HTR-8/SVneo (cell line): ENCODE measurements at regions not wholly inside any gene's neighbourhood (a gene's known extent, or its start where the extent isn't known, plus 50 kb on each side); places are given as distances from the start of the nearest gene placed in this dataset.
"Not testable (repeated sequence)": the region's sequence is repeated elsewhere in the genome, so short reads cannot be mapped to it uniquely, and the experiment has no call there.

Experiments used
- DNase-seq: peaks from one replicate; pipeline ENCODE4 v3.0.0; 2011; ENCODE audit warnings: low spot score, mixed read lengths; ENCODE audit not compliant: insufficient read length
- FAIRE-seq: peaks from 2 replicates; lab custom pipeline; 2011; peaks lifted over from hg19 to GRCh38; lab: Jason Lieb, UNC

- FAIRE-seq (no peak), DNase-seq (no peak)
Measured at GRCh38 chr16:5231246-5231759, 133.7 kb upstream of the EEF2KMT start.

- FAIRE-seq, result no peak
Measured at GRCh38 chr16:5228369-5228768, 130.8 kb upstream of the EEF2KMT start.

GRCh38 chr16:5225931-5226655 is 128.5 kb upstream of the EEF2KMT start:
- DNase-seq (no peak), FAIRE-seq (no peak)

More at GRCh38 chr16:5228369-5228768, 130.8 kb upstream of the EEF2KMT start:
- DNase-seq, result no peak

- DNase-seq (no peak), FAIRE-seq (no peak)
Measured at GRCh38 chr16:5222761-5223160, 125.2 kb upstream of the EEF2KMT start.

GRCh38 chr16:5221831-5222230 is 124.2 kb upstream of the EEF2KMT start:
- DNase-seq, FAIRE-seq: not testable (repeated sequence)

GRCh38 chr16:5220705-5221104 is 123.1 kb upstream of the EEF2KMT start:
- DNase-seq (no peak), FAIRE-seq (no peak)

GRCh38 chr16:5216441-5217080 is 119.0 kb upstream of the EEF2KMT start:
- DNase-seq (no peak), FAIRE-seq (no peak)

- no peak for FAIRE-seq
Measured at GRCh38 chr16:5215901-5216300, 118.3 kb upstream of the EEF2KMT start.

GRCh38 chr16:5214466-5214865 is 116.9 kb upstream of the EEF2KMT start:
- DNase-seq, result no peak
- FAIRE-seq, result no peak

More at GRCh38 chr16:5215901-5216300, 118.3 kb upstream of the EEF2KMT start:
- DNase-seq, result no peak

- not testable (repeated sequence) for DNase-seq, FAIRE-seq
Measured at GRCh38 chr16:5212501-5212900, 114.9 kb upstream of the EEF2KMT start.

GRCh38 chr16:5207862-5208498 is 110.4 kb upstream of the EEF2KMT start:
- DNase-seq, FAIRE-seq: not testable (repeated sequence)

GRCh38 chr16:5207001-5207523 is 109.5 kb upstream of the EEF2KMT start:
- no peak for DNase-seq
- FAIRE-seq, result no peak

- FAIRE-seq (no peak), DNase-seq (no peak)
Measured at GRCh38 chr16:5206331-5206990, 108.9 kb upstream of the EEF2KMT start.

- DNase-seq (no peak), FAIRE-seq (no peak)
Measured at GRCh38 chr16:5205361-5206040, 107.9 kb upstream of the EEF2KMT start.

- not testable (repeated sequence) for FAIRE-seq
Measured at GRCh38 chr16:5203675-5204074, 106.1 kb upstream of the EEF2KMT start.

GRCh38 chr16:5200123-5200522 is 102.5 kb upstream of the EEF2KMT start:
- DNase-seq, result no peak
- no peak for FAIRE-seq

More at GRCh38 chr16:5203675-5204074, 106.1 kb upstream of the EEF2KMT start:
- not testable (repeated sequence) for DNase-seq

- DNase-seq (no peak), FAIRE-seq (no peak)
Measured at GRCh38 chr16:5196204-5196603, 98.6 kb upstream of the EEF2KMT start.

GRCh38 chr16:5193861-5194260 is 96.3 kb upstream of the EEF2KMT start:
- no peak for FAIRE-seq
- no peak for DNase-seq

GRCh38 chr16:5188989-5189352 is 91.4 kb upstream of the EEF2KMT start:
- no peak for DNase-seq

More at GRCh38 chr16:5188989-5189352, 91.4 kb upstream of the EEF2KMT start:
- no peak for FAIRE-seq
